SK-N-SH treated with all-trans-retinoic acid at 6 μM for 48 hours (cell line): ENCODE measurements at regions not wholly inside any gene's neighbourhood (a gene's known extent, or its start where the extent isn't known, plus 50 kb on each side); places are given as distances from the start of the nearest gene placed in this dataset.
"Not testable (repeated sequence)": the region's sequence is repeated elsewhere in the genome, so short reads cannot be mapped to it uniquely, and the experiment has no call there.

Experiments used
- ARNTL ChIP-seq: fragments of 450-650 bp; formaldehyde crosslinking; IDR thresholded peaks from 2 replicates; pipeline ENCODE4 v1.5.0; 2020; ENCODE audit warnings: low read depth, mild to moderate bottlenecking, moderate library complexity, borderline replicate concordance
- CREB5 ChIP-seq: fragments of 250-450 bp; sonication (Bioruptor Pico); IDR thresholded peaks from 2 replicates; pipeline ENCODE4 v1.5.1; 2020; ENCODE audit warnings: low read depth, mild to moderate bottlenecking, moderate library complexity
- CSDC2 ChIP-seq: fragments of 250-450 bp; sonication (Bioruptor Pico); IDR thresholded peaks from 2 replicates; pipeline ENCODE4 v1.5.0; 2020; ENCODE audit warnings: mild to moderate bottlenecking, moderate library complexity
- CSRNP3 ChIP-seq: fragments of 250-450 bp; sonication (Bioruptor Pico); IDR thresholded peaks from 2 replicates; pipeline ENCODE4 v1.5.1; 2021; ENCODE audit warnings: mild to moderate bottlenecking, moderate library complexity
- ISL1 ChIP-seq: fragments of 250-450 bp; sonication (Bioruptor Pico); IDR thresholded peaks from 2 replicates; pipeline ENCODE4 v2.1.2; 2022; ENCODE audit warnings: mild to moderate bottlenecking, moderate library complexity
- RARB ChIP-seq: fragments of 250-450 bp; sonication (Bioruptor Pico); IDR thresholded peaks from 2 replicates; pipeline ENCODE4 v1.8.0; 2021; ENCODE audit warnings: mild to moderate bottlenecking, moderate library complexity
- TOX ChIP-seq: fragments of 250-450 bp; sonication (Bioruptor Pico); IDR thresholded peaks from 2 replicates; pipeline ENCODE4 v1.8.0; 2021; ENCODE audit warnings: mild to moderate bottlenecking, moderate library complexity, borderline replicate concordance
- ZFP3 ChIP-seq: fragments of 250-450 bp; sonication (Bioruptor Pico); IDR thresholded peaks from 2 replicates; pipeline ENCODE4 v1.5.0; 2020; ENCODE audit warnings: mild to moderate bottlenecking, moderate library complexity
- ZFP30 ChIP-seq: fragments of 450-650 bp; formaldehyde crosslinking; IDR thresholded peaks from 2 replicates; pipeline ENCODE4 v1.5.0; 2022; ENCODE audit warnings: mild to moderate bottlenecking, moderate library complexity
- ZNF565 ChIP-seq: fragments of 450-650 bp; formaldehyde crosslinking; conservative IDR thresholded peaks from 2 replicates; pipeline ENCODE4 v1.5.0; 2020; ENCODE audit warnings: low read depth, mild to moderate bottlenecking, moderate library complexity
- TF ChIP-seq, protein P1 (sequence below): fragments of 250-450 bp; sonication (Bioruptor Pico); IDR thresholded peaks from 2 replicates; pipeline ENCODE4 v1.8.0; 2020; ENCODE audit warnings: mild to moderate bottlenecking, moderate library complexity, borderline replicate concordance
- TF ChIP-seq, protein P2 (sequence below): fragments of 250-450 bp; sonication (Bioruptor Pico); IDR thresholded peaks from 2 replicates; pipeline ENCODE4 v1.8.0; 2021; ENCODE audit warnings: low read depth, mild to moderate bottlenecking, moderate library complexity, borderline replicate concordance

DNA sequence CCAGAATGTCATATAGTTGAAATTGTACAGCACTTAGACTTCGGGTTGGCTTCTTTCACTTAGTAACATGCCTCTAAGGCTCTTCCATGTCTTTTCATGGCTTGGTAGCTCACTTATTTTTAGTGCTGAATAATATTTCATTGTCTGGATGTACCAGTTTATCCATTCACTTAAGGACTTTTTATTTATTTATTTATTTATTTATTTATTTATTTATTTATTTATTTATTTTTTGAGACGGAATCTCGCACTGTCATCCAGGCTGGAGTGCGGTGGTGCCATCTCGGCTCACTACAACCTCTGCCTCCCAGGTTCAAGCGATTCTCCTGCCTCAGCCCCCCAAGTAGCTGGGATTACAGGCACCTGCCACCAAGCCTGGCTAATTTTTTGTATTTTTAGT is 132.9 kb upstream of the ELAC2 start:
- TF ChIP-seq ZFP3 (CRISPR knock-in tag); ISL1; CSRNP3 (CRISPR knock-in tag); ARNTL (CRISPR knock-in tag); TOX (CRISPR knock-in tag); ZNF565 (CRISPR knock-in tag); CSDC2 (CRISPR knock-in tag); RARB; ZFP30; CREB5 (CRISPR knock-in tag): not testable (repeated sequence)
- TF ChIP-seq, protein P1, sequence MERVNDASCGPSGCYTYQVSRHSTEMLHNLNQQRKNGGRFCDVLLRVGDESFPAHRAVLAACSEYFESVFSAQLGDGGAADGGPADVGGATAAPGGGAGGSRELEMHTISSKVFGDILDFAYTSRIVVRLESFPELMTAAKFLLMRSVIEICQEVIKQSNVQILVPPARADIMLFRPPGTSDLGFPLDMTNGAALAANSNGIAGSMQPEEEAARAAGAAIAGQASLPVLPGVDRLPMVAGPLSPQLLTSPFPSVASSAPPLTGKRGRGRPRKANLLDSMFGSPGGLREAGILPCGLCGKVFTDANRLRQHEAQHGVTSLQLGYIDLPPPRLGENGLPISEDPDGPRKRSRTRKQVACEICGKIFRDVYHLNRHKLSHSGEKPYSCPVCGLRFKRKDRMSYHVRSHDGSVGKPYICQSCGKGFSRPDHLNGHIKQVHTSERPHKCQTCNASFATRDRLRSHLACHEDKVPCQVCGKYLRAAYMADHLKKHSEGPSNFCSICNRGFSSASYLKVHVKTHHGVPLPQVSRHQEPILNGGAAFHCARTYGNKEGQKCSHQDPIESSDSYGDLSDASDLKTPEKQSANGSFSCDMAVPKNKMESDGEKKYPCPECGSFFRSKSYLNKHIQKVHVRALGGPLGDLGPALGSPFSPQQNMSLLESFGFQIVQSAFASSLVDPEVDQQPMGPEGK = not testable (repeated sequence)
- TF ChIP-seq, protein P2, sequence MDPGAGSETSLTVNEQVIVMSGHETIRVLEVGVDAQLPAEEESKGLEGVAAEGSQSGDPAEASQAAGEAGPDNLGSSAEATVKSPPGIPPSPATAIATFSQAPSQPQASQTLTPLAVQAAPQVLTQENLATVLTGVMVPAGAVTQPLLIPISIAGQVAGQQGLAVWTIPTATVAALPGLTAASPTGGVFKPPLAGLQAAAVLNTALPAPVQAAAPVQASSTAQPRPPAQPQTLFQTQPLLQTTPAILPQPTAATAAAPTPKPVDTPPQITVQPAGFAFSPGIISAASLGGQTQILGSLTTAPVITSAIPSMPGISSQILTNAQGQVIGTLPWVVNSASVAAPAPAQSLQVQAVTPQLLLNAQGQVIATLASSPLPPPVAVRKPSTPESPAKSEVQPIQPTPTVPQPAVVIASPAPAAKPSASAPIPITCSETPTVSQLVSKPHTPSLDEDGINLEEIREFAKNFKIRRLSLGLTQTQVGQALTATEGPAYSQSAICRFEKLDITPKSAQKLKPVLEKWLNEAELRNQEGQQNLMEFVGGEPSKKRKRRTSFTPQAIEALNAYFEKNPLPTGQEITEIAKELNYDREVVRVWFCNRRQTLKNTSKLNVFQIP (CRISPR knock-in tag) = not testable (repeated sequence)
